WERI-Rb-1 (cell line): ENCODE measurements at regions not wholly inside any gene's neighbourhood (a gene's known extent, or its start where the extent isn't known, plus 50 kb on each side); places are given as distances from the start of the nearest gene placed in this dataset.

Experiments used
- DNase-seq: peaks from one replicate; pipeline ENCODE4 v3.0.0-alpha.2; 2020
- H3K27ac ChIP-seq: fragments of 250-450 bp; sonication (Bioruptor Pico); 2 replicates; pipeline ENCODE4 v1.5.1; 2020; ENCODE audit warnings: mild to moderate bottlenecking, moderate library complexity
- H3K27me3 ChIP-seq: fragments of 250-450 bp; sonication (Bioruptor Pico); 2 replicates; pipeline ENCODE4 v1.5.1; 2021; ENCODE audit warnings: mild to moderate bottlenecking, low read depth, moderate library complexity; ENCODE audit not compliant: insufficient read depth, severe bottlenecking
- H3K36me3 ChIP-seq: fragments of 250-450 bp; sonication (Bioruptor Pico); 2 replicates; pipeline ENCODE4 v1.5.1; 2020; ENCODE audit warnings: mild to moderate bottlenecking, moderate library complexity
- H3K4me3 ChIP-seq: 2 replicates; pipeline ENCODE4 v1.5.1; 2011; ENCODE audit warnings: low read depth, mild to moderate bottlenecking, control low read depth, low read length
- H3K9me3 ChIP-seq: fragments of 250-450 bp; sonication (Bioruptor Pico); 2 replicates; pipeline ENCODE4 v1.5.1; 2021; ENCODE audit warnings: mild to moderate bottlenecking, moderate library complexity; ENCODE audit not compliant: severe bottlenecking
- TF ChIP-seq, protein P1 (sequence below): IDR thresholded peaks from 2 replicates; pipeline ENCODE4 v1.5.1; 2011; ENCODE audit warnings: low read depth, mild to moderate bottlenecking, control low read depth, inconsistent platforms, low read length

DNA sequence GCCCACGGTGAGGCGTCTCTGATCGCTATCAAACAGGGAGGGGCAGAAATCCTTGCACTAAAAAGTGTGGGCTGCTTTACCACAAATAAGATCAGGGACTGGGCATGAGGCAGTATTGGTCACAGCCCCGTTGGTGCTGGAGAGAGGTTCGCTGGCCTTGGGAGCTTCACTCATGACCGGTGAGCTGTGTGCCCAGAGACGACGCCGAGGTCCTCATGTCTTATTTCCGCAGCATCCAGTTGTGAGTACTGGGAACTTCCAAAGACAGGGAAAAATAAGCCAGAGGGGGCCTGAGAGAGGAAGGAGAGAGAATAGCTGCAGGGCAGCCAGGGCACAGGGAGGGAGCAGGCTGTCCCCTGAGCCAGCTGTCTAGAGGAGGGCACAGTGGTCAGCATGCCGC is 154.2 kb upstream of the PRKCQ start:
- H3K27me3 ChIP-seq = no peaks in the 10 kb centered on the region
- H3K27ac ChIP-seq = no peak overlapping the region
- H3K4me3 ChIP-seq = no peak overlapping the region

DNA sequence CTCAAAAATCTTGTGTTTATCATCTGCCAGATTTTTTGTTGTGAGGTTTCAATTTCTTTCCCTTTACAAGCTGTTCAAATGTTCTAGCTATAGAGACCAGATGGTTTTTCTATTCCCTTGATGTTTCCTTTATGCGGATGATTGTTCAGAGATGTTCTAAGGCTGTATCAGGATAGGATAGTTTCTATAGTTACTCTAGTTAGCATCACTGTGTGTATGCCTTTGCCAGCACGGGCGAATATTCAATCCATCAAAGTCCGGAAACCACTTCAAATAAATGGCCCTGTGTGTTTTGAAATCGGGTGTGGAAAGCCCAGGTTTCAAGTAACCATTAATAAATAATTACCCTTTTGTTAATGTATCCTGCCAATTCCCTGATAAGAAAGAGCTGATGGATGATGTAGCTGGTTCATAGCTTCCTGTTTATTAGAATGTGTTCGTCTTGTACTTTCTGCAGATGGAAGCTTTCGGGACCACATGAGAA is 149.8 kb upstream of the PRKCQ start:
- no peaks in the 10 kb centered on the region for H3K36me3 ChIP-seq
- TF ChIP-seq, protein P1, sequence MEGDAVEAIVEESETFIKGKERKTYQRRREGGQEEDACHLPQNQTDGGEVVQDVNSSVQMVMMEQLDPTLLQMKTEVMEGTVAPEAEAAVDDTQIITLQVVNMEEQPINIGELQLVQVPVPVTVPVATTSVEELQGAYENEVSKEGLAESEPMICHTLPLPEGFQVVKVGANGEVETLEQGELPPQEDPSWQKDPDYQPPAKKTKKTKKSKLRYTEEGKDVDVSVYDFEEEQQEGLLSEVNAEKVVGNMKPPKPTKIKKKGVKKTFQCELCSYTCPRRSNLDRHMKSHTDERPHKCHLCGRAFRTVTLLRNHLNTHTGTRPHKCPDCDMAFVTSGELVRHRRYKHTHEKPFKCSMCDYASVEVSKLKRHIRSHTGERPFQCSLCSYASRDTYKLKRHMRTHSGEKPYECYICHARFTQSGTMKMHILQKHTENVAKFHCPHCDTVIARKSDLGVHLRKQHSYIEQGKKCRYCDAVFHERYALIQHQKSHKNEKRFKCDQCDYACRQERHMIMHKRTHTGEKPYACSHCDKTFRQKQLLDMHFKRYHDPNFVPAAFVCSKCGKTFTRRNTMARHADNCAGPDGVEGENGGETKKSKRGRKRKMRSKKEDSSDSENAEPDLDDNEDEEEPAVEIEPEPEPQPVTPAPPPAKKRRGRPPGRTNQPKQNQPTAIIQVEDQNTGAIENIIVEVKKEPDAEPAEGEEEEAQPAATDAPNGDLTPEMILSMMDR = no peak
- no peaks in the 10 kb centered on the region for H3K27me3 ChIP-seq
- H3K9me3 ChIP-seq = no peaks in the 10 kb centered on the region
- no peak overlapping the region for H3K4me3 ChIP-seq
- H3K27ac ChIP-seq = no peak overlapping the region
- no peak for DNase-seq

More for the DNA sequence above, 154.2 kb upstream of the PRKCQ start:
- TF ChIP-seq, protein P1 = no peak
- Histone ChIP-seq H3K36me3 (no peaks in the 10 kb centered on the region), H3K9me3 (no peaks in the 10 kb centered on the region)
- no peak for DNase-seq

DNA sequence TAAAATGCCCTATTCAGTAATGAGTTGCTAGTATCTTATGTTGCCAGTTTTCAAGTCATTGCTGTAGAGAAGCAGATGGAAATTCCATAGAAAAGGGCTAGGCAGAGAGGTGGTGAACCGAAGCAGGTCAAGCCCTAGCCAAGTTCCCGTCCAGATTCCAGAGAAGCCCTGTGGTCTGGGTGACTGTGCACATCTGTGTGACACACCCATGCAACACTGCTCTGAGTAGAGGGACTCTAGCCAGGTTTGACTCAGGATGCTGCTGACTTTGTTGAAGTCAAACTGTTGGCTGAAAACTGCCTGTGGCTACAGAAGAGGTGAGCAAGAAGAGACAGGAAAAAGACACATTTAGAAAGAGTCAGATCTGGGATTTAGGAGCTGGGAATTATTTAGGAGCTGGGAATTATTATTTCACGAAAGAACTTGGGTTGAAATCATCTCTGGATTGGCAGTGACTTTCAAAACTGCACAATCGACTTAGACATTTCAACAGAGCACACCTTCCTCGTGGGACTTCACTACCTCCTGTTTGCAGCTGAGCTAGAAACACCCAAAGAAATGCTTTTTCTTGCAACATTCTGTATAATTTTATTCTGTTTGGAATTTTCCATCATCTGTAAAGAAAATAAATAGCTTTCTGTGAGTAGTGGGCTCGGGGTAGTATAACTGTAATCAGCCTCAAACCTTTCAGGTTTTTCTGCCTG is 149.1 kb upstream of the PRKCQ start:
- Histone ChIP-seq H3K36me3 (no peaks in the 10 kb centered on the region), H3K27me3 (no peaks in the 10 kb centered on the region), H3K4me3 (no peak overlapping the region), H3K27ac (no peak overlapping the region), H3K9me3 (no peaks in the 10 kb centered on the region)
- TF ChIP-seq, protein P1 = no peak
- DNase-seq = no peak

DNA sequence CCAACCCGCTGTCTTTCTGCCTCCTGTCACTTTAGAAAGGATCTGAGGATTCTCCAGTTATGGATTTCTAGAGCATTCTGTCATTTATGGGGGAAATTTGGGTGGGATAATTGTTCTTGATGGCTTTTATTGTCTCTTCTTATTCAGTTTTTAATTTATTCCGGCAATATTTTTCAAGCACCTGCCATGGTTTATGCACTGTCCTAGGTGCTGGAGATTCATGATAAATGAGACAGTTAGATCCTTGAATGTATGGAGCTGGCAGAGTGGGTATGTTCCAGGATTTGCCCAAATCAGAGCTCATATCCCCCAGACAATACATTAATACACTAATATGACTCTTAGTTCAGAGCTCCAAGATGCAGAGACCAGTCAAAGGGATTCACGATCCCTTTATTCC is 146.8 kb upstream of the PRKCQ start:
- Histone ChIP-seq H3K4me3 (no peak overlapping the region), H3K27me3 (no peaks in the 10 kb centered on the region), H3K27ac (no peak overlapping the region), H3K9me3 (no peaks in the 10 kb centered on the region), H3K36me3 (no peaks in the 10 kb centered on the region)
- no peak for DNase-seq
- TF ChIP-seq, protein P1 = no peak

- no peaks in the 10 kb centered on the region for H3K36me3 ChIP-seq
- TF ChIP-seq, protein P1 = no peak
- H3K27ac ChIP-seq = no peak overlapping the region
- no peak overlapping the region for H3K4me3 ChIP-seq
- no peak for DNase-seq
- H3K9me3 ChIP-seq = no peaks in the 10 kb centered on the region
- H3K27me3 ChIP-seq = no peaks in the 10 kb centered on the region
Observed at GRCh38 chr10:6722616-6723004, 142.5 kb upstream of the PRKCQ start.

DNA sequence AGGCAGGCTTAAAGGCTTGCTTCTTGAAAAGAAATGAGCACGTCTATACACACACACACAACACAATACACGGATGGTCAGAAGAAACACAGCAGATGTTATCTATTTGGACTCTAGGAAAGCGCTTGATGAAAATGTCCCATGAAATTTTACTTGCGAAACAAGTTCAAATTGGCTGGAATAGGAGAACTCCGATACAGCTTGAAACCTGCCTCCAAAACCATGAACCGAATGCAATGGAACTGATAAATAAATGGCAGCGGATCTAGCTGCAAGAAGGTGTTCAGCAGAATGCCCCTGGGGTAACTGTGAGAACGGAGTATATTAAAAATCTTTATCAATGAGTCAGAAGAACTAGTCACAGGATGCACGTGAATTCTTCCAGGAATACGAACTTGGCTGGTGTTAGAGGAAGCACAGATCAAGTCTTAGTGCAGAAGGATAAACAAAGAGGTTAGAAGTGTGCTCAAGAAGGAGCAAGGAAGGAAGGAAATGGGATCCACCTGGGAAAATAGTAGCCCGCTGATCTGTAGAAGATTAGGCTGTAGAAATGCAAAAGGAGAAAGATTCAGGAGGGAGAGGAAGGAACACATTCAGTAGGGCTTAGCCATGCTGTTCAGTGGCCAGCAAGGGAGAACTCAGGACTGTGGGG is 142.0 kb upstream of the PRKCQ start:
- no peak for DNase-seq
- TF ChIP-seq, protein P1 = no peak
- Histone ChIP-seq H3K4me3 (no peak overlapping the region), H3K9me3 (no peaks in the 10 kb centered on the region), H3K27ac (no peak overlapping the region), H3K36me3 (no peaks in the 10 kb centered on the region), H3K27me3 (no peaks in the 10 kb centered on the region)
